NCI-H510A (cell line): ENCODE measurements at regions not wholly inside any gene's neighbourhood (a gene's known extent, or its start where the extent isn't known, plus 50 kb on each side); places are given as distances from the start of the nearest gene placed in this dataset.

ENCODE experiments used
- DNase-seq: peaks from one replicate; lab custom pipeline; 2025; lab: John Stamatoyannopoulos, UW

GRCh38 chr3:177431525-177432176, 234.4 kb upstream of the TBL1XR1 start:
- DNase-seq, result no peak

GRCh38 chr3:177435301-177435700, 238.0 kb upstream of the TBL1XR1 start:
- DNase-seq, result no peak

GRCh38 chr3:177437513-177438337, 240.4 kb upstream of the TBL1XR1 start:
- no peak for DNase-seq

- no peak for DNase-seq
These were observed 241.4 kb upstream of the TBL1XR1 start for GRCh38 chr3:177438596-177439220.

GRCh38 chr3:177439694-177440269, 242.5 kb upstream of the TBL1XR1 start:
- no peak for DNase-seq

DNA sequence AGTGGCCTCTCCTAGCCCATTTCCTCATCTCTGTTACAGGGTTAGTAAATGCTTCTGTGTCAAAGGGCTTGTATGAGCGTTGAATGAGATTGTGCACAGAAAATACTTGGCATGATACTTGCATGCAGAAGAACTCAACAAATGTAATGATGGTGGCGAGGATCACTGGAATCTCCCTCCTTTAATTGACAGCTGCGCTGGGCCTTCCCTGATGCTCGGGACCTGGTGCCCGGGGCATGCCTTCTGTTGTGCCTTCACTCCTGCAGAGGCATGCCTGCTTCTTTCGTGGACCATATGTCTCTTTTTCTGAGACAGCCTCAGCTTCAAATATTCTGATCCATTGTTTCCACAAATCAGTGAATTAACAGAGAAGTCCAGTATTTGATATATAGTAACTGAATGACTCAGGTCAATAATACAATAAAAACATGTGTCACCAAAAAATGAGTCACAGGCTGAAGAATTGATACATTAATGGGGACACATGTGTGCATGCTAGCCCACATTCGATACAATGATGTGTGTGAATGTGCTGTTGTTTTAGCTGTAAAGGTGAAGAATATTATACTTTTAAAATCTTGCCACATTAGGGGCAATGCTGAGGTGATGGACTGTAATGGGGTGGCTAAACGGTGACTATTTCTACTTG, 243.3 kb upstream of the TBL1XR1 start:
- DNase-seq, result no peak

- no peak for DNase-seq
These were observed 244.1 kb upstream of the TBL1XR1 start for GRCh38 chr3:177441276-177441812.

DNA sequence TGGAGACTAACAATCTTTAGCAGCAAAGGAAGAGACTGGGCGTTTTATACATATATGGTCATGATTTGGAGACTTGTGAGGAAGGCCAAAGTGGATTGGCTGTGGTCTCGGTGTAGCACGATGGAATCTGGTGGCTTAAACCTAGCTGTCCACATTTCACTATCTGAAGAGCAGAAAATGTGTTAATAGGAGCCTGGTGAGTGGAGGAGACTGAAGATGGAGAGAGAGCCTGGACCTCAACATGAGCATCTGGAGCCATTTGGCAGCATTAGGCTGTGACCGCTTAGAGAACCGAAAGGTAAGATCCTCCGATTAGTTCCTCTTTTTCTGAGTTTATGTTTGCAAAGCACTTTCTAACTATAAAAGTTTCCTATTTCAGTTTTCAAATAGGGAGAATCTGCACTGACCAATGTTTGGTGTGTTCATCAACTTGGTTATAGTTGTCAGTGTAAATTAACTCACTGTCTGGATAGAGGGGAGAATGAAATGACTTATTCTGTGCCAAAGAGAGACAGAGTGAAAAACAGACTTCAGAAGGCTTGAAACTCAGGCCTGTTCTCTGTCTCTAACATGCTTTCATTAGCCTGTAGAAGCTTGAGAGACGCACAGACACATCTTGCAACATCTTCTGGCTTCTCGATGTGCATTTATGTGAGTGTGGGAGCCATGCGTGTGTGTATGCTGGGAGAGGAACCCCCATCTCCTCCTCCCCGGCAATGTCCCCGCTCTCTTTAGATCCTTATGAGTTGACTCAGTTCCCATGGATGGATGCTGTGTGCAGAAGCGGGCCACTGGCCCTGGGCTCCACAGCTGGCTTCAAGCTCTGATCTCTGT, 244.7 kb upstream of the TBL1XR1 start:
- DNase-seq, result no peak

DNA sequence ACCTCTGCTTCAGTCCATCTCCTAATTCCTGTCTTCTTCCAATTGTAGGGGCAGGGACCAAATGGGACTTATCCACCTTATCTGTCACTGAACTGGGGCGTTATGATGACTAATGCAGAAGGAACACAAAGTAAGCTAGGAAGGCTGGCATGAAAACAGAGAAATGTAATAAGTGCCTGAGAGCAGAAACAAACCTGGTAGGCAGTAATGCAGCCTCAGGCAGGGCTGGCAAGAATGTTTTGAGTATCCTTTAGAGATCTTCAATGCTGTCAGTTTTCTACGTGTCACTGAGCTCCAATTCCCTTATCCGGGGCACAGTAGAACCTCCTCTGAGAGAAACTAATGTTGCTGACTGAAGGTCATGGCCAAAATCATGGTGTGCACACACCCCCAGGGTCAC, 246.2 kb upstream of the TBL1XR1 start:
- DNase-seq, result no peak

- DNase-seq, result no peak
These were observed 247.4 kb upstream of the TBL1XR1 start for GRCh38 chr3:177444696-177445095.

DNA sequence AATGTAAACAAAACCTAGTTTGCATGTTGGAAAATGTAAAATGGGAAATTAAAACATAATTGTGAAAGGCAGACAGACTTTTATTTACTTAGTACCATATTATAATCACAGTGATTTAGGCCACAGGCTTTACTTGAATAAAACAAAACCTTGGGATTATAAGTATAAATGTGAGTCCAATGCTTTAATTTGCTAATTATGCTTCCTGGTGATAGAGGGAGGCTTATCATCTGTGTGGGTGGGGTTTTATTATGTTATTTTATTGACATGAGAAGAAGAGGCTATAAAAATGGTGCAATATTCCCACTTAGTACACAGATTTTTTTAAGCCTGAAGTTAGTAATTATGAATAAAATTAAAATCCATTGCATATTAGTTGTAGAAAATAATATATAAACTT, 248.3 kb upstream of the TBL1XR1 start:
- no peak for DNase-seq

GRCh38 chr3:177446165-177446601, 248.9 kb upstream of the TBL1XR1 start:
- DNase-seq, result no peak

GRCh38 chr3:177447938-177448337, 250.7 kb upstream of the TBL1XR1 start:
- peak; percentile 38 for DNase-seq

GRCh38 chr3:177448987-177449359, 251.7 kb upstream of the TBL1XR1 start:
- DNase-seq, result no peak

DNA sequence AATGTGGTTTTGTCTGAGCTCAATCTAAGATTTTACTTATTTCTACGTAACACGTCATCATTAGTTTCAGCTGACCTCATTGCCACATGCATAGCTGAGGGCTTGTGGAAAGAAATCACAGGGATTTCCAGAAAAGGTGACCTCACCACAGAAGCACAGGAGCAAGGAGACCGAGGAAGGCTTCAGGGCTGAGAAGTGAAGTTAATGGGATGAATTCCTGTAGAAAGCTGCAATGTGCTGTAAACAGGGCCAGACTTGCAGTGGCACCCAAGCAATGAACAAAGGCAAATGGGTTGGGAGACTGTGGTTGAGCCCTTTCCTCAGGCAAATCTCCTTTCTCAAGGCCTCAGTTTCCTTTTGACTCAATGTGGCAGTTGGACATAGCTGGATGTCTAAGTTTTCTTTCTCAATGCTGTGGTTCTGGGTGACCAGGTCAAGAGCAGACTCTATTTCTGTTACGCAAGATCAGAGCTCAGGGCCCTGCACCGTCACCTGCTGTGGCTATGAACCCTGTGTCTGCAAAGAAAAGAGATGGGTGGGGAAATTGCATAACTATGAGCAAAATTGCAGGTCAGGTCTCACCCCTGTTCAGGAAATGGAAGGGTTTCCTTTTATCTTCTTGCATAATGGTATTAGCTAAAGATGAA, 252.2 kb upstream of the TBL1XR1 start:
- DNase-seq, result no peak

GRCh38 chr3:177451301-177451750, 254.0 kb upstream of the TBL1XR1 start:
- DNase-seq, result no peak

GRCh38 chr3:177451864-177452830, 254.9 kb upstream of the TBL1XR1 start:
- no peak for DNase-seq

DNA sequence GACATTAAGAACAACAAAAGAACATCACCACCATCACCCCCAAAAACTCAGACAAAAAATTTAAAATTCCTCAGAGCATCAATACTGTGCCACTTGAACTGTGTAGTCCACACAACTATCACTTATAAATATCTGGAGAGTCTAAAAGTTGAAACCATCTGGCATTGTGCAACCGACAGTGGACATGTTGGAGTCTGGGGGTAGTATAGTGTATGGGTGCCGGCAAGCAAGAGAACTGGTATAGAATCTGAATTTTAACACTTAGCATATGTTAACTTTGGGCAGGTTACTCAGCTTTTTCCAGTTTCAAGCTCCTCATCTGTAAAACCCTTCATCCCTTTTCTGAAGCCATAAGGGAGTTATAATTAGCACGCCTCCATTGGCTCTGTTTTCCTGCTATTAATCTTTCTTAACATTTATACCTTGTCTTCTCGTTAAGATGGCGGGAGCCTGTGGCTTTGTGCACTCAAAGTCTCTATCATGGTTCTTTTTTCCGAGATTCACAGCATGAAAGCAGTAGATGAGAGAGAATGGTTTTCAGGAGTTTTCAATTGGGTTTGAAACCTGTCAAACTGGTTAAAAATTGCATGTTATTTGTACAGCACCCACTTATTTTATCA, 255.7 kb upstream of the TBL1XR1 start:
- no peak for DNase-seq

DNA sequence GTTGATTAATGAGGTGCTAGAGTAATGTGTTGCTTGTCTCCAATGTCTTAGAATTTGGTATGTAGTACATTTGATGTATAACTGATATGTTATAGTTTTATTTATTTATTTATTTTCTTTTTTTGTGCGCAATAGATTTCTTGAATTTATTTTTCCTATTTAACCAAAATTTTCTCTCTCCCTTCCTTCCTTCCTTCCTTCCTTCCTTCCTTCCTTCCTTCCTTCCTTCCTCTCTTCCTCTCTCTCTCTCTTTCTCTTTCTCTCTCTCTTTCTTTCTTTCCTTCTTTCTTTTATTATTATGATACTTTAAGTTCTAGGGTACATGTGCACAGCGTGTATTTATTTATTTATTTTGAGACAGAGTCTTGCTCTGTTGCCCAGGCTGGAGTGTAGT, 256.2 kb upstream of the TBL1XR1 start:
- no peak for DNase-seq
